Mammary epithelial cell (primary cell): ENCODE measurements at regions not wholly inside any gene's neighbourhood (a gene's known extent, or its start where the extent isn't known, plus 50 kb on each side); places are given as distances from the start of the nearest gene placed in this dataset.

Source experiments
- CTCF ChIP-seq, 2 donors: IDR thresholded peaks in 1 of 2; conservative IDR thresholded peaks in 1 of 2; 2 replicates each; pipeline ENCODE4 v1.5.1; 2011 to 2012; ENCODE audit warnings: inconsistent platforms in 2 of 2, low read length in 2 of 2, mild to moderate bottlenecking in 2 of 2, control low read depth in 1 of 2, low read depth in 1 of 2; ENCODE audit not compliant: insufficient read depth in 1 of 2; ENCODE audit errors: extremely low read depth in 1 of 2
- EZH2 ChIP-seq: IDR thresholded peaks from 2 replicates; pipeline ENCODE4 v1.6.1; 2012; ENCODE audit warnings: low read length, inconsistent platforms, borderline replicate concordance

- TF ChIP-seq CTCF (conservative IDR thresholded peaks at IDR 0.05 in 1 of 2, IDR thresholded peaks at IDR 0.05 in 1 of 2; ENCODE audit: extremely low read depth in 1 of 2, insufficient read depth in 1 of 2, low read depth in 1 of 2, low read length in 2 of 2) (no peak), EZH2 (no peak)
Observed at GRCh38 chr17:6187836-6188235, 117.7 kb downstream of the WSCD1 start.
